ENCODE measurements at regions not wholly inside any gene's neighbourhood (a gene's known extent, or its start where the extent isn't known, plus 50 kb on each side); places are given as distances from the start of the nearest gene placed in this dataset.

DNA sequence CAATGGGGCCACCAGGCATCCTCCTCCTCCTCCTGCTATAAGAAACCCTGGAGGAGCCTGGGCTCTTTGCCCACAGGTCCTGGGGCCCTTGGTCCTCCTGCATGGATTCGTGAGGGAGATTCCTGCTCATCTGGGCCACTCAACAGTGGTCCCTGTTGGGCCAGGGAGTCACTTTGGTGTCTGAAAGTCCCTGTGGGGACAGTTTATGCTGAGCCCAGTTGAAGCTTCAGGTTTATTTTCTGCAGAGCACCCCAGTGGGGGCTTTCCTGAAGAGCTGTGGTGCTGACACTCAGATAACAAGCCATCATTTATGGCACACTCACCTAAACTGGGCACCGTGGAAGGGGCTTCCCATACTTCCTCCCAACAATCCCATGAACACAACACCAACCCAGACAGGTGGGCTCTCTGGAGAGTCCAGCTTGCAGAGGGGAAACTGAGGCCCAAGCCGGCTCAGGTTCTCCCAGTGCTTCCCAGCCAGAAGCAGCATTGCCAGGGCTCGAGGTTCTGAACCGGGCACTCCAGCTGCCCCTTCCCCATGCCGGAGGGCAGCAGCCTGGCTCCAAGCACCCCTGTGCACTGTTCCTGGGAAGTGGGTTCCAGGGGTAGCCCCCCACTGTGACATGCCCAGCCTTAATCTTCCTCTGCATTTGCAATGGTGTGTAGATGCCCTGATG lies 91.3 kb downstream of the MYEOV start:
- Histone ChIP-seq H3K79me1 (ENCODE audit: insufficient read depth, low read depth, low read length, poor library complexity, severe bottlenecking) (no peaks in the 10 kb centered on the region), H3T11ph (ENCODE audit: low read length) (no peak overlapping the region), H3K27ac (ENCODE audit: insufficient read length, low read depth, low read length) (no peak overlapping the region), H4K8ac (replicated peaks; ENCODE audit: insufficient read length, low read depth, low read length) (no peak overlapping the region), H3K9me3 (ENCODE audit: control insufficient read depth, low read depth, low read length) (peaks cover 12% of the 10 kb centered on the region), H3K18ac (ENCODE audit: insufficient read length, low read depth, low read length) (no peak overlapping the region), H3K27me3 (ENCODE audit: insufficient read depth, low read length) (no peaks in the 10 kb centered on the region), H2BK12ac (ENCODE audit: insufficient read length, low read depth, low read length) (no peak overlapping the region), H4K91ac (ENCODE audit: insufficient read length, low read depth, low read length) (no peak overlapping the region), H4K20me1 (ENCODE audit: control insufficient read depth, insufficient read depth, insufficient read length) (no peaks in the 10 kb centered on the region), H2BK5ac (ENCODE audit: insufficient read length, low read length) (no peak overlapping the region), H2AFZ (ENCODE audit: low read length) (no peak overlapping the region), H3K9ac (ENCODE audit: extremely low read depth, insufficient read length, low read length) (no peak overlapping the region), H3K4me1 (ENCODE audit: insufficient read depth, low read length) (peaks cover 2% of the 10 kb centered on the region; the same call in 1 of the 2 replicates), H2BK120ac (ENCODE audit: low read depth, low read length, poor library complexity, severe bottlenecking) (no peak overlapping the region), H3K56ac (ENCODE audit: insufficient read length, low read depth, low read length) (no peak overlapping the region), H3K23ac (ENCODE audit: insufficient read length, low read depth, low read length) (no peak overlapping the region), H3K4ac (ENCODE audit: low read depth, low read length) (no peak overlapping the region), H2BK15ac (ENCODE audit: low read depth, low read length) (no peak overlapping the region), H3K79me2 (ENCODE audit: insufficient read depth, low read length) (no peaks in the 10 kb centered on the region), H4K5ac (ENCODE audit: insufficient read length, low read depth, low read length) (no peak overlapping the region), H3K4me2 (ENCODE audit: insufficient read depth, insufficient read length, low read length) (no peak overlapping the region), H2AK5ac (ENCODE audit: insufficient read length, low read length) (no peak overlapping the region), H2BK20ac (ENCODE audit: low read depth, low read length, poor library complexity, severe bottlenecking) (no peak overlapping the region), H3K23me2 (ENCODE audit: insufficient read length, low read depth, low read length, poor library complexity, severe bottlenecking) (no peaks in the 10 kb centered on the region), H3K14ac (ENCODE audit: insufficient read depth, low read length) (no peak overlapping the region)
- Mint-ChIP-seq H3K4me3 (no peak overlapping the region), H3K4me1 (peaks cover 5 to 10% of the 10 kb centered on the region in 2 experiments; a peak in 3 of 4 replicates), H3K27ac (no peak overlapping the region), H3K27me3 (ENCODE audit: low read depth) (peaks cover 4% of the 10 kb centered on the region), H3K9me3 (peaks cover 25 to 26% of the 10 kb centered on the region in 2 experiments), H3K36me3 (ENCODE audit: insufficient read depth in 1 of 3, low read depth in 3 of 3) (peaks cover 0 to 24% (median 14%) of the 10 kb centered on the region in 3 experiments; a peak in 6 of 7 replicates)
- TF ChIP-seq, protein P1, sequence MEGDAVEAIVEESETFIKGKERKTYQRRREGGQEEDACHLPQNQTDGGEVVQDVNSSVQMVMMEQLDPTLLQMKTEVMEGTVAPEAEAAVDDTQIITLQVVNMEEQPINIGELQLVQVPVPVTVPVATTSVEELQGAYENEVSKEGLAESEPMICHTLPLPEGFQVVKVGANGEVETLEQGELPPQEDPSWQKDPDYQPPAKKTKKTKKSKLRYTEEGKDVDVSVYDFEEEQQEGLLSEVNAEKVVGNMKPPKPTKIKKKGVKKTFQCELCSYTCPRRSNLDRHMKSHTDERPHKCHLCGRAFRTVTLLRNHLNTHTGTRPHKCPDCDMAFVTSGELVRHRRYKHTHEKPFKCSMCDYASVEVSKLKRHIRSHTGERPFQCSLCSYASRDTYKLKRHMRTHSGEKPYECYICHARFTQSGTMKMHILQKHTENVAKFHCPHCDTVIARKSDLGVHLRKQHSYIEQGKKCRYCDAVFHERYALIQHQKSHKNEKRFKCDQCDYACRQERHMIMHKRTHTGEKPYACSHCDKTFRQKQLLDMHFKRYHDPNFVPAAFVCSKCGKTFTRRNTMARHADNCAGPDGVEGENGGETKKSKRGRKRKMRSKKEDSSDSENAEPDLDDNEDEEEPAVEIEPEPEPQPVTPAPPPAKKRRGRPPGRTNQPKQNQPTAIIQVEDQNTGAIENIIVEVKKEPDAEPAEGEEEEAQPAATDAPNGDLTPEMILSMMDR (conservative IDR thresholded peaks at IDR 0.05): no peak
- DNase-seq: no peak
- no CpG with 5 or more reads among the region's 6 CpGs for WGBS (ENCODE audit: extremely low coverage, insufficient read length, low lambda C conversion rate)

All from H9 (cell line).